DOHH2 (cell line): ENCODE measurements at regions not wholly inside any gene's neighbourhood (a gene's known extent, or its start where the extent isn't known, plus 50 kb on each side); places are given as distances from the start of the nearest gene placed in this dataset.

Source experiments
- H3F3A ChIP-seq: fragments of 200-600 bp; sonication (generic), shearing (Covaris generic); 2 replicates; pipeline ENCODE4 v1.6.0; 2016; ENCODE audit warnings: antibody characterized with exemption, mild to moderate bottlenecking; ENCODE audit not compliant: control insufficient read depth, insufficient read depth
- H3K27ac ChIP-seq: fragments of 200-600 bp; sonication (generic); 2 replicates; pipeline ENCODE4 v1.5.1; 2014; ENCODE audit warnings: low read depth, mild to moderate bottlenecking, low read length, moderate library complexity
- H3K27me3 ChIP-seq: fragments of 200-600 bp; sonication (generic); 2 replicates; pipeline ENCODE4 v1.6.1; 2014; ENCODE audit warnings: mild to moderate bottlenecking, low read length, mixed read lengths; ENCODE audit not compliant: control insufficient read depth
- H3K36me3 ChIP-seq: fragments of 200-600 bp; sonication (generic); 2 replicates; pipeline ENCODE4 v1.6.1; 2014; ENCODE audit warnings: mild to moderate bottlenecking, low read length, moderate library complexity, mixed read lengths; ENCODE audit not compliant: control insufficient read depth
- H3K4me1 ChIP-seq: fragments of 200-600 bp; sonication (generic); 2 replicates; pipeline ENCODE4 v1.6.1; 2014; ENCODE audit warnings: mild to moderate bottlenecking, low read length, mixed read lengths; ENCODE audit not compliant: control insufficient read depth
- H3K4me2 ChIP-seq: fragments of 200-600 bp; sonication (generic); 2 replicates; pipeline ENCODE4 v1.6.0; 2014; ENCODE audit warnings: mild to moderate bottlenecking, low read length, moderate library complexity
- H3K4me3 ChIP-seq: fragments of 200-600 bp; sonication (generic); 2 replicates; pipeline ENCODE4 v1.5.1; 2014; ENCODE audit warnings: mild to moderate bottlenecking, low read length, mixed read lengths
- H3K79me2 ChIP-seq: fragments of 200-600 bp; sonication (generic); 2 replicates; pipeline ENCODE4 v1.6.1; 2014; ENCODE audit warnings: mild to moderate bottlenecking, low read length, mixed read lengths; ENCODE audit not compliant: control insufficient read depth
- H3K9me2 ChIP-seq: fragments of 200-600 bp; sonication (generic); replicated peaks from 2 replicates; pipeline ENCODE4 v1.6.1; 2014; ENCODE audit warnings: mild to moderate bottlenecking, low read length, mixed read lengths; ENCODE audit not compliant: control insufficient read depth
- H3K9me3 ChIP-seq: fragments of 200-600 bp; sonication (generic); 2 replicates; pipeline ENCODE4 v1.6.1; 2014; ENCODE audit warnings: antibody characterized with exemption, low read length, mixed read lengths; ENCODE audit not compliant: control insufficient read depth, insufficient read depth
- H4K20me1 ChIP-seq: fragments of 200-600 bp; sonication (generic); 2 replicates; pipeline ENCODE4 v1.6.0; 2014; ENCODE audit warnings: low read depth, mild to moderate bottlenecking, antibody characterized with exemption, low read length, moderate library complexity; ENCODE audit not compliant: control insufficient read depth, insufficient read depth
- CTCF ChIP-seq: fragments of 200-600 bp; sonication (generic); IDR thresholded peaks from one replicate; pipeline ENCODE4 v1.5.1; 2014; ENCODE audit warnings: antibody characterized with exemption, mild to moderate bottlenecking, low read depth, low read length; ENCODE audit not compliant: poor library complexity, severe bottlenecking
- EZH2phosphoT487 ChIP-seq: fragments of 200-600 bp; sonication (generic); IDR thresholded peaks from 2 replicates; pipeline ENCODE4 v1.6.1; 2017; ENCODE audit warnings: borderline replicate concordance, mild to moderate bottlenecking, antibody characterized with exemption, low read length, moderate library complexity, mixed read lengths

- Histone ChIP-seq H3K4me2 (no peak overlapping the region), H3K9me2 (no peaks in the 10 kb centered on the region), H3K4me3 (no peak overlapping the region), H3K36me3 (no peaks in the 10 kb centered on the region), H4K20me1 (no peaks in the 10 kb centered on the region), H3K27ac (no peak overlapping the region), H3K4me1 (no peaks in the 10 kb centered on the region), H3K9me3 (no peaks in the 10 kb centered on the region), H3F3A (no peaks in the 10 kb centered on the region), H3K79me2 (no peaks in the 10 kb centered on the region), H3K27me3 (no peaks in the 10 kb centered on the region)
- TF ChIP-seq EZH2phosphoT487 = no peak
- no peak for TF ChIP-seq CTCF
Observed at GRCh38 chr3:110810356-110810755, 261.3 kb upstream of the NECTIN3 start.

- no peaks in the 10 kb centered on the region for H3K79me2 ChIP-seq
- no peaks in the 10 kb centered on the region for H3F3A ChIP-seq
- H3K4me3 ChIP-seq = no peak overlapping the region
- H4K20me1 ChIP-seq = no peaks in the 10 kb centered on the region
- TF ChIP-seq CTCF = no peak
- no peak for TF ChIP-seq EZH2phosphoT487
- H3K36me3 ChIP-seq = no peaks in the 10 kb centered on the region
- no peaks in the 10 kb centered on the region for H3K9me3 ChIP-seq
- no peaks in the 10 kb centered on the region for H3K9me2 ChIP-seq
- H3K4me1 ChIP-seq = no peaks in the 10 kb centered on the region
- no peaks in the 10 kb centered on the region for H3K27me3 ChIP-seq
- no peak overlapping the region for H3K27ac ChIP-seq
- no peak overlapping the region for H3K4me2 ChIP-seq
Observed at GRCh38 chr3:110811050-110811449, 260.6 kb upstream of the NECTIN3 start.

DNA sequence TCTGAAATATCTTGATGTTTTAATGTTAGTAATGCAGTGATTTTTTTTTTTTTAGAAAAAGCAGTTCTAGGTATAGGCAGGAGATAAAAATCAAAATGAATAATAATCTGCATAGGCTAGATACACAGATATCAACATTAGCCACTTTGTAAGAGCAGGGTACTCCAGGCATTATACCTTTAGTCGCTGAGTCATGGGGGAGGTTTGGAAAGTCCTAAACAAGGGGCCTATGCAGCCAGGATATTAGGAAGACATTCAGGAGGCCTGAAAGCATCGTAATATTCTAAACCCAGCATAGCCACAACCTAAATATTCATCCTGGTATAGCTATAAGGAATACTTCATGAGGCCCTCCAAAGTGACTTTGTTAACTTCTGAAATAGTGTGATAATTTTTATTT, 258.1 kb upstream of the NECTIN3 start:
- H3F3A ChIP-seq = no peaks in the 10 kb centered on the region
- no peak overlapping the region for H3K4me3 ChIP-seq
- no peaks in the 10 kb centered on the region for H3K36me3 ChIP-seq
- H3K27me3 ChIP-seq = no peaks in the 10 kb centered on the region
- H4K20me1 ChIP-seq = no peaks in the 10 kb centered on the region
- no peaks in the 10 kb centered on the region for H3K9me2 ChIP-seq
- no peaks in the 10 kb centered on the region for H3K4me1 ChIP-seq
- H3K79me2 ChIP-seq = no peaks in the 10 kb centered on the region
- H3K4me2 ChIP-seq = no peak overlapping the region
- H3K9me3 ChIP-seq = no peaks in the 10 kb centered on the region
- no peak for TF ChIP-seq EZH2phosphoT487
- no peak for TF ChIP-seq CTCF
- H3K27ac ChIP-seq = no peak overlapping the region
